GM12878 (cell line): ENCODE measurements at regions not wholly inside any gene's neighbourhood (a gene's known extent, or its start where the extent isn't known, plus 50 kb on each side); places are given as distances from the start of the nearest gene placed in this dataset.

Source experiments
- ATAC-seq: fragments of 200-7000 bp; cut with Tn5 transposase; 3 replicates; pipeline ENCODE4 v1.9.1; 2020; ENCODE audit warnings: mild to moderate bottlenecking, moderate library complexity
- BruUV-seq: library from RNA; stranded (reverse); fragments of 400-500 nt; replicated peaks from 2 replicates; lab custom pipeline; 2021; lab: Mats Ljungman, UMichigan
- CTCF ChIA-PET: fragments of 300-600 bp; sonication (Branson Sonifier 250); formaldehyde crosslinking; extraction: SDS; loops from one replicate; lab custom pipeline; 2021; ENCODE audit warnings: inconsistent platforms; lab: Yijun Ruan, JAX
- POLR2A ChIA-PET: fragments of 350-600 bp; formaldehyde crosslinking; extraction: SDS; loops from one replicate; lab custom pipeline; 2021; ENCODE audit warnings: inconsistent platforms; lab: Charles Lee
- RAD21 ChIA-PET: fragments of 300-600 bp; sonication (Branson Sonifier 250); formaldehyde crosslinking; loops from one replicate; lab custom pipeline; 2023; ENCODE audit warnings: antibody characterized with exemption; ENCODE audit not compliant: unreplicated experiment; lab: Charles Lee
- SMC1A ChIA-PET: fragments of 300-600 bp; sonication (Branson Sonifier 250); formaldehyde crosslinking; loops from one replicate; lab custom pipeline; 2023; ENCODE audit not compliant: unreplicated experiment, uncharacterized antibody; lab: Charles Lee
- DNase-seq: peaks from one replicate; pipeline ENCODE4 v3.0.0-alpha.2; 2011; ENCODE audit warnings: low read depth, low spot score
- FAIRE-seq: peaks from 3 replicates; lab custom pipeline; 2011; peaks lifted over from hg19 to GRCh38; lab: Jason Lieb, UNC
- H2AFZ ChIP-seq: 2 replicates; pipeline ENCODE4 v1.6.0; 2011; ENCODE audit warnings: low read depth, low read length, control low read depth; ENCODE audit not compliant: control insufficient read depth
- H3K27ac ChIP-seq: 2 replicates; pipeline ENCODE4 v1.5.1; 2011; ENCODE audit warnings: control low read depth; ENCODE audit not compliant: control insufficient read depth, insufficient read depth
- H3K27me3 ChIP-seq, 2 experiments: replicated peaks in 1 of 2; 2 replicates each; pipeline versions ENCODE4 v1.6.0 to v1.6.1; 2011; ENCODE audit warnings: low read length in 1 of 2; ENCODE audit not compliant: control insufficient read depth in 2 of 2, insufficient read depth in 2 of 2
- H3K36me3 ChIP-seq, 2 experiments: 2 replicates each; pipeline ENCODE4 v1.5.1; 2011; ENCODE audit warnings: low read length in 1 of 2; ENCODE audit not compliant: control insufficient read depth in 2 of 2, insufficient read depth in 2 of 2
- H3K4me1 ChIP-seq: 2 replicates; pipeline ENCODE4 v1.6.1; 2011; ENCODE audit warnings: mild to moderate bottlenecking, low read length, moderate library complexity, mixed read lengths; ENCODE audit not compliant: control insufficient read depth, insufficient read depth
- H3K4me2 ChIP-seq: 2 replicates; pipeline ENCODE4 v1.6.0; 2011; ENCODE audit warnings: control low read depth; ENCODE audit not compliant: control insufficient read depth, insufficient read depth
- H3K4me3 ChIP-seq: fragments of 200-600 bp; sonication (generic); 2 replicates; pipeline ENCODE4 v1.5.1; 2016
- H3K79me2 ChIP-seq: 2 replicates; pipeline ENCODE4 v1.6.0; 2011; ENCODE audit warnings: low read length; ENCODE audit not compliant: control insufficient read depth, insufficient read depth
- H3K9ac ChIP-seq: 2 replicates; pipeline ENCODE4 v1.8.0; 2011; ENCODE audit warnings: low read length, control low read depth, mixed read lengths; ENCODE audit not compliant: control insufficient read depth, insufficient read depth
- H3K9me3 ChIP-seq: replicated peaks from 3 replicates; pipeline ENCODE4 v1.5.1; 2011; ENCODE audit warnings: mild to moderate bottlenecking, low read length; ENCODE audit not compliant: control insufficient read depth, insufficient read depth
- H4K20me1 ChIP-seq: 2 replicates; pipeline ENCODE4 v1.6.0; 2011; ENCODE audit not compliant: control insufficient read depth, insufficient read depth
- CHD2 ChIP-seq: IDR thresholded peaks from 2 replicates; pipeline ENCODE4 v1.6.1; 2011; ENCODE audit warnings: low read depth, low read length, improper control_type of control experiment, borderline replicate concordance
- EP300 ChIP-seq, 2 experiments: fragments of 150-350 bp in 1 of 2; IDR thresholded peaks; 2 replicates each; pipeline ENCODE4 v1.6.1; 2011 to 2012; ENCODE audit warnings: low read depth in 2 of 2, low read length in 2 of 2, borderline replicate concordance in 1 of 2, improper control_type of control experiment in 1 of 2, inconsistent platforms in 1 of 2; ENCODE audit not compliant: control insufficient read depth in 1 of 2
- FOXK2 ChIP-seq: fragments of 450-650 bp; IDR thresholded peaks from 2 replicates; pipeline ENCODE4 v1.6.1; 2017; ENCODE audit warnings: mild to moderate bottlenecking, moderate library complexity
- GATAD2B ChIP-seq: fragments of 450-650 bp; conservative IDR thresholded peaks from 2 replicates; pipeline ENCODE4 v1.6.1; 2017; ENCODE audit warnings: low read depth, mild to moderate bottlenecking, moderate library complexity
- HCFC1 ChIP-seq: fragments of 150-350 bp; IDR thresholded peaks from 2 replicates; pipeline ENCODE4 v1.6.1; 2014; ENCODE audit warnings: low read length
- HDAC2 ChIP-seq: fragments of 200-600 bp; sonication (generic); IDR thresholded peaks from 2 replicates; pipeline ENCODE4 v1.6.1; 2017
- KAT2A ChIP-seq: conservative IDR thresholded peaks from 2 replicates; pipeline ENCODE4 v1.6.1; 2011; ENCODE audit warnings: low read depth, low read length; ENCODE audit not compliant: control insufficient read depth
- NFXL1 ChIP-seq: fragments of 450-650 bp; IDR thresholded peaks from 2 replicates; pipeline ENCODE4 v1.6.1; 2017; ENCODE audit warnings: antibody characterized with exemption, mild to moderate bottlenecking, borderline replicate concordance
- POLR2A ChIP-seq: IDR thresholded peaks from 2 replicates; pipeline ENCODE4 v1.6.1; 2011; ENCODE audit warnings: low read depth, mild to moderate bottlenecking, low read length
- STAT1 ChIP-seq: fragments of 450-650 bp; conservative IDR thresholded peaks from 2 replicates; pipeline ENCODE4 v1.6.1; 2014; ENCODE audit warnings: antibody characterized with exemption, mild to moderate bottlenecking
- SUZ12 ChIP-seq: fragments of 200-600 bp; sonication (generic); IDR thresholded peaks from one replicate; pipeline ENCODE4 v1.6.1; 2018; ENCODE audit warnings: antibody characterized with exemption, mild to moderate bottlenecking; ENCODE audit not compliant: unreplicated experiment
- TCF12 ChIP-seq: IDR thresholded peaks from 2 replicates; pipeline ENCODE4 v1.6.1; 2011; ENCODE audit warnings: low read depth, mild to moderate bottlenecking, low read length
- YY1 ChIP-seq: IDR thresholded peaks from 2 replicates; pipeline ENCODE4 v1.6.1; 2011; ENCODE audit warnings: low read depth, mild to moderate bottlenecking, low read length
- ZNF207 ChIP-seq: fragments of 450-650 bp; IDR thresholded peaks from 2 replicates; pipeline ENCODE4 v1.6.1; 2014; ENCODE audit warnings: antibody characterized with exemption, mild to moderate bottlenecking, borderline replicate concordance
- WGBS: methylation state at CpG from one replicate; pipeline ENCODE4 v1.1.6; 2016; ENCODE audit warnings: low lambda C conversion rate; ENCODE audit not compliant: insufficient replicate concordance, insufficient coverage; ENCODE audit errors: missing lambda C conversion rate; 5-methylcytosine and 5-hydroxymethylcytosine counted together
- in situ Hi-C: fragments of 300-500 bp; cut with MboI; formaldehyde crosslinking; loops from 9 replicates; pipeline ENCODE4 v1.14.3; 2018; ENCODE audit warnings: mixed read lengths
- intact Hi-C: fragments of 100-400 bp; cut with micrococcal nuclease; formaldehyde crosslinking; loops from one replicate; pipeline ENCODE4 v1.14.2; 2022; ENCODE audit not compliant: unreplicated experiment
- TF ChIP-seq, protein P1 (sequence below): fragments of 450-650 bp; IDR thresholded peaks from 2 replicates; pipeline ENCODE4 v1.6.1; 2017; ENCODE audit warnings: antibody characterized with exemption, mild to moderate bottlenecking, moderate library complexity
- TF ChIP-seq, protein P2 (sequence below): IDR thresholded peaks from 2 replicates; pipeline ENCODE4 v1.6.1; 2011; ENCODE audit warnings: borderline replicate concordance, low read depth, mild to moderate bottlenecking, moderate library complexity, mixed read lengths, low read length; ENCODE audit not compliant: insufficient read depth; ENCODE audit errors: extremely low read length

DNA sequence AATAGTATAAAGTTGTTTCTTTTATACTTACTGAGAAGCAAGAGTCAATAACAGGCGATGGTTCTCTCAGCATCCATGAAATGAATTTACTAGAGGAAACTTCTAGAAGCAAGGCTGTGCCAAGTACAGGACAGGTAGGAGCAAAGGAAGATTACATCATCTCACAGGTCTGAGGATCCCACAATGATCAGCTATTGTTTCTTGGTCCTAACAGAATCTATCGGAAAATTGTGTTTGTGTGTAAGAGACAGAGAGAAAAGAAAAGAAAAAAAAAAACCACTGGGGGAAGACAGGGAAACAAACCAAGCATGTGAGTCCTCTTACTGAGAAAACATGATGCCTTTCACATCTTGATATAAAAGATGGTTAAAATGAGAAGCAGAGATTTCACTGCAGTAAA is 535.0 kb upstream of the NRP1 start:
- Histone ChIP-seq H3K4me2 (no peak overlapping the region), H3K36me3 (no peaks in the 10 kb centered on the region), H3K27me3 (no peaks in the 10 kb centered on the region), H4K20me1 (no peaks in the 10 kb centered on the region), H3K4me3 (no peak overlapping the region), H3K9ac (no peak overlapping the region), H3K79me2 (no peaks in the 10 kb centered on the region), H3K9me3 (no peaks in the 10 kb centered on the region), H3K27ac (no peak overlapping the region), H2AFZ (no peak overlapping the region), H3K4me1 (no peaks in the 10 kb centered on the region)
- RAD21 ChIA-PET = no interaction called here
- ATAC-seq (no peak), DNase-seq (no peak), FAIRE-seq (no peak)
- WGBS = 19% methylated on average over 2 of the region's 2 CpGs
- no TSS peak for BruUV-seq
- CTCF ChIA-PET = no interaction called here
- no peak for TF ChIP-seq GATAD2B
- TF ChIP-seq EP300 (IDR thresholded peaks at IDR 0.05; ENCODE audit: borderline replicate concordance in 1 of 2, control insufficient read depth in 1 of 2, low read depth in 2 of 2, low read length in 2 of 2) = no peak
- TF ChIP-seq NFXL1 = no peak
- TF ChIP-seq STAT1 = no peak
- no peak for TF ChIP-seq FOXK2
- TF ChIP-seq SUZ12 = no peak
- no peak for TF ChIP-seq ZNF207
- TF ChIP-seq POLR2A = no peak
- no peak for TF ChIP-seq CHD2
- TF ChIP-seq, protein P1, sequence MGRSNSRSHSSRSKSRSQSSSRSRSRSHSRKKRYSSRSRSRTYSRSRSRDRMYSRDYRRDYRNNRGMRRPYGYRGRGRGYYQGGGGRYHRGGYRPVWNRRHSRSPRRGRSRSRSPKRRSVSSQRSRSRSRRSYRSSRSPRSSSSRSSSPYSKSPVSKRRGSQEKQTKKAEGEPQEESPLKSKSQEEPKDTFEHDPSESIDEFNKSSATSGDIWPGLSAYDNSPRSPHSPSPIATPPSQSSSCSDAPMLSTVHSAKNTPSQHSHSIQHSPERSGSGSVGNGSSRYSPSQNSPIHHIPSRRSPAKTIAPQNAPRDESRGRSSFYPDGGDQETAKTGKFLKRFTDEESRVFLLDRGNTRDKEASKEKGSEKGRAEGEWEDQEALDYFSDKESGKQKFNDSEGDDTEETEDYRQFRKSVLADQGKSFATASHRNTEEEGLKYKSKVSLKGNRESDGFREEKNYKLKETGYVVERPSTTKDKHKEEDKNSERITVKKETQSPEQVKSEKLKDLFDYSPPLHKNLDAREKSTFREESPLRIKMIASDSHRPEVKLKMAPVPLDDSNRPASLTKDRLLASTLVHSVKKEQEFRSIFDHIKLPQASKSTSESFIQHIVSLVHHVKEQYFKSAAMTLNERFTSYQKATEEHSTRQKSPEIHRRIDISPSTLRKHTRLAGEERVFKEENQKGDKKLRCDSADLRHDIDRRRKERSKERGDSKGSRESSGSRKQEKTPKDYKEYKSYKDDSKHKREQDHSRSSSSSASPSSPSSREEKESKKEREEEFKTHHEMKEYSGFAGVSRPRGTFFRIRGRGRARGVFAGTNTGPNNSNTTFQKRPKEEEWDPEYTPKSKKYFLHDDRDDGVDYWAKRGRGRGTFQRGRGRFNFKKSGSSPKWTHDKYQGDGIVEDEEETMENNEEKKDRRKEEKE = no peak
- no peak for TF ChIP-seq TCF12
- no peak for TF ChIP-seq HDAC2
- no peak for TF ChIP-seq KAT2A
- TF ChIP-seq, protein P2, sequence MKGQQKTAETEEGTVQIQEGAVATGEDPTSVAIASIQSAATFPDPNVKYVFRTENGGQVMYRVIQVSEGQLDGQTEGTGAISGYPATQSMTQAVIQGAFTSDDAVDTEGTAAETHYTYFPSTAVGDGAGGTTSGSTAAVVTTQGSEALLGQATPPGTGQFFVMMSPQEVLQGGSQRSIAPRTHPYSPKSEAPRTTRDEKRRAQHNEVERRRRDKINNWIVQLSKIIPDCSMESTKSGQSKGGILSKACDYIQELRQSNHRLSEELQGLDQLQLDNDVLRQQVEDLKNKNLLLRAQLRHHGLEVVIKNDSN = no peak
- TF ChIP-seq HCFC1 = no peak
- no peak for TF ChIP-seq YY1
- in situ Hi-C loops (no loop called here), intact Hi-C loops (no loop called here)
- POLR2A ChIA-PET = interaction anchor here (0.7 kb wide), 1 partner anchor 150 kb away, joined by 3 read pairs; no protein-coding TSS in a partner anchor
- SMC1A ChIA-PET = no interaction called here
